HG03108 (cell line): ENCODE measurements at regions not wholly inside any gene's neighbourhood (a gene's known extent, or its start where the extent isn't known, plus 50 kb on each side); places are given as distances from the start of the nearest gene placed in this dataset.

Source experiments
- ATAC-seq: cut with Tn5 transposase; IDR thresholded peaks from one replicate; pipeline ENCODE4 v1.9.1; 2021; ENCODE audit warnings: moderate library complexity; ENCODE audit not compliant: unreplicated experiment

DNA sequence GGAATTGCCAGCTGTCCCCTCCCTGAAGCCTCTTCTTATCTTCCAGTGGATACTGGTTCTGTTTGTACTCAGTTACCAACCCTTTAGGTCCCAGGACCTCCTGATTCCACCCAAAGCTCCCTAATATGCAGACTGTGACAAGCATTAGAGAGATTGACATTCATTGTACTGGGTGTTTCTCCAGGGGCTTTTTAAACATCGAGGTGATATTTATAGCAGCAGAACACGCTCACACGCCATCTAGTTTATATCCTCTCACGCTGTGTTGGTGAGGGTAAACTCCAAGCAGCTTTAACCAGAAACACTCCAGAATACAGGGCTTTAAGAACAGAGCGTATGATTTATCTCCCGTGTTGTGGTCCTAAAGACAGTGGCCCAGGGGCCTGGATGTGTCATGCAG, 238.4 kb downstream of the IRF8 start:
- no peak for ATAC-seq

DNA sequence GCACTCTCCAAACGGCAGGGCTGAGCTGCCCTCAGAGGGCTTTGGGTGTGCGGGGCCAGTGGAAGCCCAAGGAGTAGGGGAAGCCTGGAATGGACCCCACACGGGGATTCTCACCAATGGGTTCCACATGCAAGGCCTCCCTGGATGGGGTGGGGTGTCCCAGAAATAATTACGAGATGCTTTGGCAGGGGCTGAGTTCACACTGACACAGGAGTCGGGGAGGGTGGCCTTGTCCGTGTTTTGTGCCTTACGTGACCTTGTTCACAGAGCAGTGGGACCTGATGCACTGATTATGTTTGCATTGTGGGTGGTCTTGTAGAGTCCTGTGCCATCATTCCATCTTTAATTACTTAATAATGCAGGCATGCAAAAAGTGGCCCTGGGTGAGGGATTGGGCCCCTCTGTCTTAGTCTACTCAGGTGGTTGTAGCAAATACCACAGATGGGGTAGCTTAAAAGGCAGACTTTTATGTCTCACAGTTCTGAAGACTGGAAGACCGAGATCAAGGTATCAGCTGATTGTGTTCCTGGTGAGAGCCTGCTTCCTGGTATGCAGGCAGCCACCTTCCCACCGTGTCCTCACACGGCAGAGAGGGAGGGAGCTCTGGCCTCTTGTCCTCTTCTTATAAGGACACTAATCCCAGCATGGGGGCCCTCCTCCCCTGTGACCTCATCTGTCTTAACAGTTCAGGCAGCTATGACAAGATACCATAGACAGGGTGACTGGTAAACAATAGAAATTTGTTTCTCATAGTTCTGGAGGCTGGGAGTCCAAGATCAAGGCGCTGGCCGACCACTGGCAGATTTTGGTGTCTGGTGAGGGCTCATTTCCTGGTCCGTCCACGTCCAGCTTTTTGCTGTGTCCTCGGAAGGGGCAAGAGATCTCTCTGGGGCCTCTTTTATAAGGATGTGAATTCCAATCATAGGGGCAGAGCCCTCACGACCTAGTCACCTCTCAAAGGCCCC, 239.4 kb downstream of the IRF8 start:
- ATAC-seq = no peak

DNA sequence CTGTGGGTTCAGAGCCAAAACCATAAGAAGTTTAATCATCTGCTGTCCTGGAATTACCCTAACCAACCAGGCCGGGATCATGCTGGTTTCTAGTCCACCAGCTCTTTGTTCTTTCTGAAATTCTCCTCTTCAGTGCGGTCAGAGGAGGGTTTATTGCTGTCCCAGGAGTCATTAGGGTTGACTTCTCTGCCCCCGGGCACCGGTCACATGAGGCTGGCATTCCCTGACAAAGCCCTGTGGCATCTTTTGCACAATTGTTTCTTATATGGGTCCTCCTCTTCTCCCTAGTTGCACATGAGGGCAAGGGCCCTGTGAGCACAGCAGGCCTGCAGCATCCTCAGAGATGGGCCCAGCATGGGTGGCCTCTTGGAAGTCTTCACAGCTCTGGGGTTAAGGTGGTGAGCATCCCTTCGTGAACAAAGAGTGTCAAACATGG, 243.9 kb downstream of the IRF8 start:
- no peak for ATAC-seq

DNA sequence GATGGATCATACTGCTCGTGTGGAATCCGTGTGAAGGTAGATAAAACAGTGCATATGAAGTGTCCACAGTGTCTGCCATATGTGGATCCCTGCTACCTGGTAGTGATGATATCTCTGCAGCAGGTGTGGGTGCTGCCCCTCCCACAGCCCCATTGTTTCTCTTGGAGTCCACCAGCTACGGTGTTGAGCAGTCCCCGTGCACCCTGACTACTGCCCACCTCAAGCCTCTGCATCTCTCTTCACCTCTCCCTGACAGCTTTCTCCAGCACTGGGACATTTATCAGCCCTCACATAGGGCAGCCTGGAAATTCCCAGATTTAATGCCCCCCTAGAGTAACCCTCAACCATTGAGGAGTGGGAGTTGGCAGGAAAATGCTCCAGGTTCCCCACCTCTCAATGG, 244.7 kb downstream of the IRF8 start:
- ATAC-seq = no peak

DNA sequence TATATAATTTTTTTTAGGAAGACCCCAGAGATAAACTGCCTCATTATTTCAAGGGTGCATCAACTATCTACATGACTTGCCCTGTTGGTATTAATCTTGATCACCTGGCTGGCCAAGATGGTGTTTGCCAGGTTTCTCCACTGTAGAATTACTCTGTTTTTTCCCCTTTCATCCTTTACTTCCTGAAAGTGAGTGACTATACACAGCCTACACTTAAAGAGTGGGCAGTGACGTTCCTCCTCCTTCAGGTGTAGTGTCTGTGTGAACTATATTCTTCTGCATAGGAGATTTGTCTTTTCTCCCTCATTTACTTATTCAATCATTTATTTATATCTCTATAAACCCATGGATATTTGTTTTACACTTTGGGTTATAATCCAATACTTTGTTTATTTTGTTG, 246.7 kb downstream of the IRF8 start:
- no peak for ATAC-seq

DNA sequence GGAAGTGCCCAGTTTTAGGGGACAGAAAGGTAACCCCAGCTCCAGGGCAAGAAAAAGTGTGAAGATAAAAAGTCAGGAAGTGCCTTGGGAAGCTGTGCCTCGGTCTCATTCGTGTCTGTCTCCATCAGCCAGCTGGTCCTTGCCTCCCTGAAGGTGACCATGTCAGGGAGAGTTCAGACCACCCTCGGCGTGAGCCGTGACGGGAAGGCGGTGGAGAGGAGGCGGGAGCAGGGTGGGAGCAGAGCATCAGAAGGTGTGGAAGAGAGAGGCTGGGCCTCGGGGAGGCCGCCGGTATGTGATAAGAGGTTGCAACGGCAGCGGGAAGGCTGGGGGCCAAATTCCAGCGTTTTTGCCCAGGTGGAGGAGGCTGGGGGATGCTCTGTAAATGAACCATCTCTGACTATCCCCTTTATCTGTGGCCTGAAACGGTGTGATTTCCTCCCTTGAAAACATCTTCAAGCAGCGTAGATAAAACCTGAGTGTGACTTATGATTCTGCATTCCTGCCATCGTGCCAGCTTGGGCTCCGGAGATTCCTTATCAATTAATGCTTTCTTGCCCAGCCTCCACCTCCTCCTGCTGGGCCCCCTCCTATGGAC, 251.8 kb downstream of the IRF8 start:
- ATAC-seq = no peak

DNA sequence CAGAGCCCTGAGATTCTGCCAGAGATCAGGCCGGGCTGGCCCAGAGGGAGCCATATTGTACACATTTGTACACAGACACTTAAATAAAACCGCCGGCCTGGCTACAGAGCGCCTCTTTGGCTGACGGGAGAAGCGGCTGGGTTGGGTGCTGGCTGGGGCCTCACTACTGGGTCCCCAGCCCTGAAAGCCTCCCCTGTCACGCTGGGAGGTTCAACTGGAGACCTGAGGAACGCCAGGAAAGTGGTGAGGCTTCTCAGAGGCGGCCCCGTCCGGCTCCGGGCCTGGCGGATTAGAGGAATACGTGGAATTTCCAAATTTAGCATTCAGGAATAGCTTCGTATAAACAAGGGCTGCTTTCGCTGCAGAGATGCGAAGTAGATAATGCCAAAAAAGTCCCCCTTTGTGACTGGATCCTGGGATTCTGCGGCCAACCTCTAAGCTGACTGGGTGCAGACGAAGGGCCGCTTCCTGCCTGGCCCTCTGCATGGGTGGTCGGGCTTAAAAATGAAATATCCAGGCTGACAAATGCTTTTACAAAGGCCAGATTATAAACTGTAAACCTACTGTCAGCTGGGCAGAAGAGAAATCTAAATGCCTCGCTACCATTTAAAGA, 252.4 kb downstream of the IRF8 start:
- no peak for ATAC-seq

DNA sequence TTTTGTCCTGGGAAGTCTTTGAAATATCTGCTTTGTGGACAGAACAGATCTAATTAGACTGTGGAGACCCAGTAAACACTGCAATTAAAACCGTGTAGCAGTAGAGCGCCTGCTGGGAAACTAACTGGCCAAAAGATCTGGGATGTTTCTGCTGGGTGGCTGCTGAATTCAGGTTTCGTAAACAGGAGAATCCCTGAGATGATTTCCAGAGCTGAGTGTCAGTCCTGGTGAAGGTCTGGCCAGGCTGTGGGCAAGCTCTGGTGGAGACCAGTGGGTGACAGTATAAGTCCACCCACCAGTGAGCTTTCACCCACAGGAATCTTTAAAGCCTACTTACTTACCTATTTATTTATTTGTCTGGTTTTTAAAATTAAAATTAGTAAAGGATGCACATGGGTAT, 257.2 kb downstream of the IRF8 start:
- no peak for ATAC-seq

DNA sequence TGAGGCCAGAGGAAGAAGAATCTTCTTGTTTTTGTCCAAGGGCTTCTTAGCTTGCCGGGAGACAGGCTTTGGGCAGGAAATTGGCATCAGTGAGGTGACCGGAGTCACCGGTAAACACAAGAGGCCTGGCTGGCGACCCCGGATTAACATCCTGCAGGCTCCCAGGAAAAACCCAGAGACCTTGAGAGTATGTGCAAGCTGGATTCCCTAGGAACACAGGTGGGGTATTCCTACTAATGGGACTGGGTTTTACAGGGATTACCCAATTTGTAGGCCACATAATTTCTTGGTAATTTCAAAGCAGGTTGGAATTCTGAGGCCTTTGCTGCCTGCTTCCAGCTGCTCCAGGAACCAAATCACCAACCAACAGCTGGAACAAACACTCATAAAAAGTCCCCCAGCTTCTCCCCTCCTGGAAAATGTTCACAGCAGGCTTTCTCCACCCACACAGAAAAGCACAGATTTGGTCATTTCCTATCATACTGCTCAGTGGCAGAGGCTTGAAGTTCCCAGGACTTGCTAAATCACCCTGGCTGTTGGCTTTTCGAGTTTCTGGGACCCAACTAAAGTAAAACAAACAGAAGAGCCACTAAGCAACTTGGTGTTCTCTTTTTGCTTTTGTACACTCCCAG, 258.8 kb downstream of the IRF8 start:
- no peak for ATAC-seq

DNA sequence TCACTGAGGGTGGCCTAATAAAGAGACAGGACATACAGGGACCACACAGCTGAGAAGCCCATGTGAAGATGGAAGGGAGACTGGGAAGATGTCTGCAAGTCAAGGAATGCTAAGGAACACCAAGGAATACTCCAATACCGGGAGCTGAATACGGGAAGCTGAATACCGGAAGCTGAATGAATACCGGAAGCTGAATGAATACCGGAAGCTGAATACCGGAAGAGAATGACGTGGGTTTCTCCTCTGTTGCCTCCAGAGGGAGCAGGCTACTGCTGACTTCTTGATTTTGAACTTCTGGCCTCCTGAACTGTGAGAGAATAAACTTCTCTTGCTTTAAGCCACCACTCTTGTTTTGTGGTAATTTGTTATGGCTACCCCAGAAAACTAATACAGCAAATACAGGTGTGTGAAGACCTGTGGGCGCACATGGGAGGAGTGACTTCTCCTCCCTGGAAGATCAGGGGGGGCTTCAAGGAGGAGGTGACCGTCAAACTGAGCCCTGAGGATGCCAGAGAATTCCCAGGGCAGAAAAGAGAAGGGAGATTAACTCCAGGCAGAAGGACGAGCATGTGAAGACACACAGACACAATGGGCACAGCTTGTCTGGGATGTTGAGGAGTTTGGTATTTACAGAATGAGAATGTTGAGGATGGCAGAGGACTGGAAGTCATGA, 259.9 kb downstream of the IRF8 start:
- ATAC-seq = no peak

DNA sequence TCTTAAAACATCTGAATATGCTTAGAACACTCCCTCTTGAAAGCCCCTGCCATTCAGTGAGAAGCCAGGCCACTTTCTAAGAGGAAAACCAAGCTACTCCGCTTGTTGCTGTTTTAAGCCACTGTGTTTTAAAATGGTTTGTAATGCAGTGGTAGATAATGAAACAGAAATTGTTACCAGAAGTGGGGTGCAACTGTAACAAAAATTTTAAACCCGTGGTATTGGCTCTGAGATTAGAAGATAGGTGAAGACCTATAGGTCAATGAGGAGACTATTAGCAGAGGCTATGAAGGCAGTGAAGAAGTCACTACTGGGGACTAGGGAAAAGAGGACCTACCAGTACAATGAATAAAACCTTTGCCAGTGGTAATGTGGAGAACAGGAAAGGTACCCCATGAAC, 266.5 kb downstream of the IRF8 start:
- no peak for ATAC-seq

DNA sequence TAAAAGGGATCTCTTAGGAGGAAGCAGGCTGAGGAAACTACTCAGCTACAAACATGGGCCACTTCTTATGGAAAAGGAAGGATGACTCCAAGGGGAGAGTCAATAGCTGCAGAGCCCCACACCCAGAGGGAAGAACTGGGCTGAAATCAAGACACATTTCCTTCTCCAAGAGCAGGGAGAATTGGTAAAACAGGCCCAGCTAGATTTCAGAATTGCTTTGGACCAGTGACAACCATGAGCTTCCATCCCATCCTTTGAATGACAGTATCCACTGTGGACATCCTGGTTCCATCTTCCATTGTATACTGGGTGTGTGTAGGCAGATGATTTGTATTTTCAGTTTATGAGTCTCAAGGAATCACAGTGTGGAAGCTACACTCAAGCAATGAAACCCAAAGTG, 267.5 kb downstream of the IRF8 start:
- no peak for ATAC-seq

DNA sequence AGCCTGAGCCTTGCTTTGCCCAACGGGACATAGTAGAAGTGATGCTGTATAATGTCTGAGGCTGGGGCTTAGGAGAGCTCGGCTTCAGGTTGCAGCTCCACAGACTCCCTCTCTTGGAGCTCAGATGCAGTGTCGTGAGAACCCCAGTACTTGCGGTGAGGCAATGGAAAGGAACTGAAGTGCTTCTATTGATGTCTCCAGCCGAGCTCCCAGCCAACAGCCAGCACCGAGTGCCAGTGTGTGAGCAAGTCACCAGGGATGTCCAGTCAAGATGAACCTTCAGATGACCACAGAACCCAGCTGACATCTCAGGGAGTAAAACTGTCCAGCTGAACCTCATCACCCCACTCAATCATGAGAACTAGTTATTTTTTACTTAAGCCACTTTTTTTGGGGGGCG, 268.1 kb downstream of the IRF8 start:
- ATAC-seq = no peak

DNA sequence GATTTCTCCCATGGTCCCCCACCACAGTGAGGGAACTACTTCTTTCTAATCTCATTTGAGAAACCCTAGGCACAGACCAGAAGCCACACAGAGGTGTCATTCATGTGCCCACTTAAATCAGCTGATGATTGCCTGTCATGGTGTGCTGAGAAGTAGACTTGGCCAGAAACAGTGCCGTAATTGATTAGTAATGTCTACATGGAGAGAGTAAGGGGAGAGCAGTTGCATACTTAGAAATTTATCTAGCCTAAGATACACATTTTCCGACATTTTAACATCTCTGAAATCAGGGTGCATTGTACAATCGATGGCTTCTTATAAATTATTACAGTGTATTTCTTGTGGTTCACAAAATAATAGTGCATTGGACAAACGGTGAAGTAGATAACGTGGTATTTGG, 271.8 kb downstream of the IRF8 start:
- ATAC-seq = no peak

DNA sequence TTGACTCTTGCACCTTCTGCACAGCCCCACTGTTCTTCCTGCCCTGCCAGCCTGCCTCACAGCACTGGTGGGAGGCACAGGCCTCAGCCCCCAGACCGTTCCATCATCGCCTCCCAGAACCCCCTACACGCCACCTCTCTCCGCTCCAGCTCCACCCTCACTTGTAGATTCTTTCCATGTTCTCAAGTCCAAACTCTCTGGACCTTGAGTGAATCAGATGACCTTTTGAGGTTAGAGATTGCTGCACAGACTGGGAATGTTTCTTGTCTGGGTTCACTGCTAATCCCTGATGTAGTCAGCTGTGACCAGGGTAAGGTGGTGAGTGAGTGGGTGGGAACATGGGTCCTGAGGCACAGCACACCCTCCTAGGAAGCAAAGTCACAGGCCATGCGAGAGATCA, 272.4 kb downstream of the IRF8 start:
- no peak for ATAC-seq

DNA sequence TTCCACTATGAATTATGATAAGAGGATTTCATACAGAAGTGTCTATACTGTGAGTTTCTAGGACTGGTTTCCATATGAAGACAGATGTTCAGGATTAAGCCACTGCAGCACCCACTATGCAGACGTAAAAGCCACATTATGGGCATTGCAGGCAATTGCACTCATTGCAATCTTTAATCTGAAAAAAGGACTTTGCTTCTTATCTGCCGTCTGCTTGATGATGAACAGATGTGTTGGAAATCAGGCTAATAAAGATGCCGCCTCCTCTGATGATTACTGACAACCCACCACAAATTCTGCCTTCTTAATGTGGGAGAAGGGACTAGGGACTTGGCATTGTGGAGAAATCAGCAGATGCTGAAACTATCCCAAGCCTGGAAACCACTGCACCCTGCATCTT, 276.9 kb downstream of the IRF8 start:
- ATAC-seq = no peak

DNA sequence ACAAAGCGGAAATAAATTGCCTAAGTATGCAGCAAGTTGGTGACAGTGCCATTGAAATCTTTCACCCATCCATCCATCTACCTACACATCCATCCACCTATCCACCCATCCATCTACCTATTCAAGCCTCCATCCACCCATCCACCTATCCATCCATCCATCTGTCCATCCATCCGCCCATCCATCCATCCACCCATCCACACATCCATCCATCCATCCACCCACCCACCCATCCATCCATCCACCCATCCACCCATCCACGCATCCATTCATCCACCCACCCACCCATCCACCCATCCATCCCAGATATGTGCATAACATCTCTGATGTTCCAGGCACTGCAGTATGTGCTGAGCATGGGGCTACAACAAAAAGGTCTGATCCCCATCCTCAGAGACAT, 277.5 kb downstream of the IRF8 start:
- no peak for ATAC-seq

DNA sequence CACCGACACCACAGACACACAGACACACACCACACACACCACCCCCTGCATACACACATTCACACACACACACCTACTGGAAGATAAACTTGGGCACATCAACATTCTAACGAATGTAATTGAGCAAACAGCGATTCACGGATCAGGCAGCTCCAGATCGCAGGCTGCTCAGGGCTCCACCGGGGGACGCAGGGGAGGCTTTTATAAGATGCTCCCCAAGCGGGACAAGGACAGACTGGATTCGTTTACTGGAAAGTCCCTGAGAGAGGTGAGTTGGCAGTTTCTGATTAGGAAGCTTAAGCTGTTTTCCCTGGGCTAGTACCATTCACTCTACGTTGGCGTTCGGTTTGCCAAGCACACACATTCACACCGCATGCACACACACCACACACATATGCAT, 281.3 kb downstream of the IRF8 start:
- ATAC-seq = no peak

DNA sequence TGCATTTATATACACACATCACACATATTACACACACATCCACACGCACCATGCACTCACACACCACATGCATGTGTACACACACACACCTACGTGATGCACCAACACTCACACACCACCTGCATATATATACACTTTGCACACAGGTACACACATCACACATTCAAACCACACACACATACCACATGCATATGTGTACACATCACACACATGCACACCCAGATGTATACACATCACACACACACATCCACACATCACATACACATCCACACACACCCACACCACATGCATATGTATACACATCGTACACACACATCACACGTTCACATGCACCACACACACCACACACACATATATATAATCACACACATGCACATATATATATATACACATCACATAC, 281.8 kb downstream of the IRF8 start:
- ATAC-seq = no peak

DNA sequence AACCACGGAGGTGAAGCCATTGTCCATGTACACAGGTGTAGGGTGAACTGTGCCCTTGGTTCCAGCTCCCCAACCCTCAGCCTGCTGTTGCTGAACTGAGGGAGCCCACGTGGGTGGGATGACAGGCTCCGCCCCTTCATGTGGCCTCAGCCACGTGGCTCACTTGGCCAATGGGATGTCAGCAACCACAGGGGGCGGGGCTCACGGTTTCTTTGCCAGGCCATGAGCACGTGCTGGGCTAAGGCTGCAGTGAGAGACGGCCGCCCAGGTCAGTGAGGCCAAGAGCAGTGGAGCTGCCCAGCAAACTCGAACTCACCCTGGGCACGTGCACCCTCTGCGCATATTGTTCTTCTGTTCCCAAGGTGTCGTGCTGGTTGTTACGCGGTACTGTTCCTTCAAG, 282.6 kb downstream of the IRF8 start:
- no peak for ATAC-seq

DNA sequence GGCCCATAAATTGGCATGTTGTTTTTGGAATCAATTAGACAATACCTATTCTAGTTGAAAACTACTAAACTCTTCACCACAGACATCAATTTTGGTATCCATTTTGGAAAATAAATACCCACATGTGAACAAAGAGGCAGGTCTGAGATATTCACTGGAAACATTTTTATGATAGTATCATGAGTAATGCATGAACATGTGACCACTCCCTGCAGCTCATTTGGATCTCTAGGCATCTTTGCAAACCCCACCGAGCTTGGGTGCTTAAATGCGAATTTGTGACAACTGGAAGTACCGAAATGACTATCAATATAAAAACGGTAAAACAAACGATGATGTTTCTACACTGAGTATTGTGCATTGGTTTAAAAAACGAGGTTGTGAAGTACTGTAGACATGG, 285.2 kb downstream of the IRF8 start:
- ATAC-seq = no peak
